Epidermal melanocyte (primary cell): ENCODE measurements at regions not wholly inside any gene's neighbourhood (a gene's known extent, or its start where the extent isn't known, plus 50 kb on each side); places are given as distances from the start of the nearest gene placed in this dataset.
"Not testable (repeated sequence)": the region's sequence is repeated elsewhere in the genome, so short reads cannot be mapped to it uniquely, and the experiment has no call there.

ENCODE experiments used
- DNase-seq: peaks from one replicate; pipeline ENCODE4 v3.0.0; 2011; ENCODE audit warnings: low spot score; ENCODE audit not compliant: insufficient read length

DNA sequence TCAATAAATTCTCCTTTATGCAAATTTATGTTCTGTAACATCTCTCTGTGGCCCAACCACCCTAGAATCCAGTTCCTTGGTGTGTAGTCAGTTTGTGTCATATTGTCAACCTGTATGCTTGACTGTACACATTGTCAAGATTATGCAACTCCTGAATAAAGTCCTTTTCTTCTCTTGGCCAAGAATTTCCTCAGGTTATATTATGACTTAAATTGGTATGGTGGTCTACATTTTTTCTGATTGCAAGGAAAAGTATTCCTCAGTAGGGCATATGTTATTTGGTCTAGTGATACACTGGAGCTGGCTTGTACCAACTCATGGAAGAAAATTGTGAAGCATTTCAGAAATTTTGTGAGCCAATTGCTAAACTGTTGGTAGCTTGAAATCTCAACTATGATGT is 482.8 kb upstream of the CHORDC1 start:
- DNase-seq, result no peak

GRCh38 chr11:90704510-90704909 is 481.7 kb upstream of the CHORDC1 start:
- DNase-seq, result no peak

GRCh38 chr11:90701716-90702115 is 478.9 kb upstream of the CHORDC1 start:
- DNase-seq, result no peak

GRCh38 chr11:90700789-90701439 is 478.1 kb upstream of the CHORDC1 start:
- DNase-seq, result no peak

DNA sequence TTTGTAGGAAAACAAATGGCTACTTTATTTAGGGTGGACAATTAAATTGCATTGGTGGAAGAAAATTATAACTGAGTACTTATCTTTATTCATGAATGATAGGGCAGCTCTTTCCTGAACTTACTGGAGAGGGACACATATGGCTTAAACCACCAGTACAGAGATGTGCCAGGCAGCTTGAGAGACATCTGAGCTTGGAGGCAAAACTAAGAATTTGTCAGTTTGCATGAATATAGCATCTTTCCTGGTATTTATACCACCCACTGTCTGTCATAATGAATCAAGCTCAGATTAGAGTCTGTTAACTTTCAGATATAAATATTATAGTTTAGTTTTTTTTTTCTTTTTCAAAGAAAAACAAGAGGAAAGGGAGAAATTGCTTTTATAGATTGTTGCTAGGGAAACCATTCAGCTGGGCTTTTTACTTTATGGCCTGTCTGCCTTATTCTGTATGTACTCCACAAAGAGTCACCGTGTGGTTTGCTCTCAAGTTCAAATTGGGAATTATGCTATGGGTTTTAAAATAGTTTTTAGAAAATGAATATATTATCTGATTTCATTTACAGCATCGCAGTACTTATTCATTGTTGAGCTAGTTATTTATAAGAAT is 477.0 kb upstream of the CHORDC1 start:
- no peak for DNase-seq

- no peak for DNase-seq
Measured at GRCh38 chr11:90698238-90698637, 475.4 kb upstream of the CHORDC1 start.

DNA sequence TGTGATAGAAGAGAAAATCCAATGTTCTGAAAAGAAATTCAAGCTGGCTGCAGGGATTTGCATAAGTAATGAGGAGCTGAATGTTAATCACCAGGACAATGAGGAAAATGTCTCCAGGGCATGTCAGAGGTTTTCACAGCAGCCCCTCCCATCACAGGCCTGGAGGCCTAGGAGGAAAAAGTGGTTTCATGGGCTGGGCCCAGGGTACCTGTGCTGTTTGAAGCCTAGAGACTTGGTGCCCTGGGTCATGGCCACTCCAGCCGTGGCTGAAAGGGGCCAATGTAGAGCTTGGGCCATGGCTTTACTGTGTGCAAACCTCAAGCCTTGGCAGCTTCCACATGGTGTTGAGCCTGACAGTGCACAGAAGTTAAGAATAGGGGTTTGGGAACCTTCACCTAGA is 452.6 kb upstream of the CHORDC1 start:
- DNase-seq, result not testable (repeated sequence)

- no peak for DNase-seq
Measured at GRCh38 chr11:90669094-90669493, 446.2 kb upstream of the CHORDC1 start.

DNA sequence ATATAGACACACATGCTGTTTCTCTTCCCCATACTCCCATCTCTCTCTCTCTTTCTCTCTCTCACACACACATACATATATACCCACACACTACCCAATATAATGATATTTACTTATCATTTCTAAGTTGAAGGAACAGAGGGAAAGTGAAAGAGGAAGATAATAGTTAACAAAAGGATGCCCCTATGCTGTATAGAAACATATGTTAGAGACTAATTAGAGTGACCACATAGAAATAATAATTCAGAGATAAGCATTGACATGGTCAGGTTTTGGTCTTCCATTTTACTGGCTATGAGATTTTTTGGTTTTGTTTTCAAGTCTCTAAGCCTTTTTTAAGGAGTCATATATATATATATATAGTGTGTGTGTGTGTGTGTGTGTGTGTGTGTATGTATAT is 445.7 kb upstream of the CHORDC1 start:
- DNase-seq, result no peak

- no peak for DNase-seq
Measured at GRCh38 chr11:90661233-90661632, 438.4 kb upstream of the CHORDC1 start.

DNA sequence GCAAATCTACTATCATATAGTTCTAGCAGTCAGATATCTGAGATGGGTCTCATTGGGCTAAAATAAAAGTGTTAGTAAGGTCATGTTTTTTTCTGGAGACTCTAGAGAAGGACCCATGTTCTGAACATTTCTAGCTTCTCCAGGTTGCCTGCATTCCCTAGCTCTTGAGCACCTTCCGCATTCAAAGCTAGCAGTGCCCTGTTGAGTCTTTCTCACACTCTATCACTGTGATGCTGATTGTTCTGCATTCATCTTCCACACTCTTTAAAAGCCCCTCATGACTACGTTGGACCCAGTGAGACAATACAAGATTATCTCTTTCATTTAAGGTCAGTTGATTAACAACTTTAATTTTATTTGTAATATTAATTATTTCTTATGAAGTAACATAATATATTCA is 433.3 kb upstream of the CHORDC1 start:
- no peak for DNase-seq

- DNase-seq, result no peak
Measured at GRCh38 chr11:90650153-90650552, 427.3 kb upstream of the CHORDC1 start.

DNA sequence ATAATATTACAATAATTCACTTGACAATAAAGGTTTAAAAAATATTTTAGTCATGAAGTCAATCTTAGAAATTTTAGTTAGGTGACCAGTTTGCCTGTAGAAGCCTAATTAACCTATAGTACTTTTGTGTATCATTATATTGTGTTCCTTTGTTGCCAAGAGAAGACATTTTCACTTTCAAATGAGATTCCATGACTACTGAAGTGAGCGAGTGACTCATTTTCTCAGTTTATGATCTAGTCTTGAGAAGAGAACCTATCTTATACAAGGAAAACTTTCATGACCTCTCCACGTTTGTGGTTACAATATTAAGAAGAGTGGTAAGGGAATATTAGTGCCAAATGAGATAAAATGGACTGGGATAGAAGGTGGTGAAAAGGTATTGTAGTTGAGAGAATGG is 423.9 kb upstream of the CHORDC1 start:
- DNase-seq, result no peak

DNA sequence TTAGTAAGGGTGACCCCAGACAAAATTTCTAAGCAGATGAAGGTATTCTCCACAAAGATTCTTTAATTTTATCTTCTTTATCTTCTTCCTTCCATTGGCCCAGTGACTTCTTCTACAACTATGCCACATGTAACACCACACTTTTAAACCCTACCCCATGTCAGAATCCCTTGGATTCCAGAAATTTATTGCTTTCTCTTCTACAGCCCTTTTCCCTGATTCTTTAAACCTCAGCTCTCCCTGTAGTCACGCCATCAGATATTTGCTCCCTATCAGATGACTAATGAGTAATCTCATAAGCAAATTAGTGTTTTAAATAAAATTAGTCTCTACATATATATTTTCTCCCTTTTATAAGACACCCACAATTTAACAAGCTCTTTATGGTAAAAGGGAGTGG is 423.4 kb upstream of the CHORDC1 start:
- DNase-seq, result no peak

- no peak for DNase-seq
Measured at GRCh38 chr11:90639461-90639993, 416.7 kb upstream of the CHORDC1 start.

GRCh38 chr11:90635886-90636285 is 413.0 kb upstream of the CHORDC1 start:
- no peak for DNase-seq

DNA sequence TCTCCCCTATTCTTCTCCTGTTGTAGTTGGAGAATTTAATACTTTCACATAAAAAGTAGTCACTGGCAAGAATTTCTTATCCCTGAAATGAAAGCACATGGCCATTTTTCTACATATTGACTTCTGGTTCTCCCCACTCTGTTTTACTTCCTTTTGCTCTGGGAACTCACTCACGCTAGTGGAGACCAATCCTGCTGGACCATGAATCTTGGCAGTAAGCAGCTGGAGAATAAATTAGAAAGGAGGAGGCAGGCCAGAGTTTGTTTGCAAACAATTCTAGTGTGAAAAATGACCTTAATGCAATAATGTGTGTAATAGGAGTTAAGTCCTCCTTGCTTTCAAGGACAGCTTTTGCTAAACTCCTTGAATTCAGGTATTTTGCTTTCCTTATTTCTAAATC is 412.3 kb upstream of the CHORDC1 start:
- DNase-seq, result no peak

DNA sequence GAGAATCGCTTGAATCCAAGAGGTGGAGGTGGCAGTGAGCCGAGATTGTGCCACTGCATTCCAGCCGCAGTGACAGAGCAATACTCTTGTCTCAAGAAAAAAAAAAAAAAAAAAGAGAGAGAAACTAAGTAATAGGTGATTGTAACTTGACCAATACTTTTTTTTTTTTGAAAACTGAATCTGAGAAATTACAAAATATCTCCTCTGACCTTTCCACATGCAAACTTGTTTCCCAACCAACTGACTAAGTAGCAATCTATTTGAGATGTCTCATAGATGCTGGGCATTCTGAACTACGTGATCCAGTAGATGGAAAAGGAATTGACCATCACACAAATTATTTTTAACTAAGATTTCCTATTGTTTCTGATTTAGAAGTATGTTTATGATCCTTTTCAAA is 407.3 kb upstream of the CHORDC1 start:
- no peak for DNase-seq

GRCh38 chr11:90629229-90629806 is 406.5 kb upstream of the CHORDC1 start:
- no peak for DNase-seq

GRCh38 chr11:90614318-90614717 is 391.5 kb upstream of the CHORDC1 start:
- no peak for DNase-seq

GRCh38 chr11:90613037-90613436 is 390.2 kb upstream of the CHORDC1 start:
- not testable (repeated sequence) for DNase-seq

GRCh38 chr11:90606721-90607120 is 383.9 kb upstream of the CHORDC1 start:
- no peak for DNase-seq

GRCh38 chr11:90601261-90601660 is 378.4 kb upstream of the CHORDC1 start:
- DNase-seq, result no peak
